HepG2 (cell line): ENCODE measurements at regions not wholly inside any gene's neighbourhood (a gene's known extent, or its start where the extent isn't known, plus 50 kb on each side); places are given as distances from the start of the nearest gene placed in this dataset.

Source experiments
- ATAC-seq: fragments of 200-7000 bp; cut with Tn5 transposase; 3 replicates; pipeline ENCODE4 v1.9.1; 2020; ENCODE audit warnings: mild to moderate bottlenecking, moderate library complexity
- BruUV-seq: library from RNA; stranded (reverse); fragments of 400-500 nt; replicated peaks from 2 replicates; lab custom pipeline; 2021; lab: Mats Ljungman, UMichigan
- CTCF ChIA-PET: fragments of 300-600 bp; formaldehyde crosslinking; extraction: SDS; loops from one replicate; lab custom pipeline; 2021; ENCODE audit warnings: low total read pairs, inconsistent platforms, low intra/inter-chr PET ratio; lab: Yijun Ruan, JAX
- POLR2A ChIA-PET: fragments of 350-600 bp; sonication (Branson Sonifier 250); formaldehyde crosslinking; loops from one replicate; lab custom pipeline; 2020; ENCODE audit warnings: antibody characterized with exemption, inconsistent platforms; lab: Yijun Ruan, JAX
- DNase-seq: peaks from one replicate; pipeline ENCODE4 v3.0.0-alpha.2; 2015; ENCODE audit warnings: low spot score
- FAIRE-seq: peaks from 3 replicates; lab custom pipeline; 2011; peaks lifted over from hg19 to GRCh38; lab: Jason Lieb, UNC
- H2AFZ ChIP-seq: one replicate; pipeline ENCODE4 v1.6.1; 2011; ENCODE audit warnings: low read length, inconsistent platforms
- H3K27ac ChIP-seq: fragments of 300-600 bp; 3 replicates; pipeline ENCODE4 v1.8.0; 2011; ENCODE audit warnings: mixed run types, mild to moderate bottlenecking, mixed read lengths, low read length, inconsistent platforms; ENCODE audit not compliant: insufficient read depth; ENCODE audit errors: extremely low read length
- H3K27me3 ChIP-seq, 2 experiments: fragments of 200-600 bp in 1 of 2; 2 replicates in 1 of 2; 3 replicates in 1 of 2; pipeline versions ENCODE4 v1.6.0 to v1.8.0; 2011; ENCODE audit warnings: low read length in 2 of 2, mild to moderate bottlenecking in 2 of 2, moderate library complexity in 2 of 2, inconsistent platforms in 1 of 2; ENCODE audit not compliant: insufficient read depth in 2 of 2, control insufficient read depth in 1 of 2
- H3K36me3 ChIP-seq, 2 experiments: fragments of 200-600 bp in 1 of 2; replicated peaks in 1 of 2; 2 replicates in 1 of 2; 3 replicates in 1 of 2; pipeline versions ENCODE4 v1.5.1 to v1.8.0; 2011; ENCODE audit warnings: low read length in 2 of 2, inconsistent platforms in 1 of 2; ENCODE audit not compliant: insufficient read depth in 2 of 2, control insufficient read depth in 1 of 2
- H3K4me1 ChIP-seq: 2 replicates; pipeline ENCODE4 v1.5.1; 2012; ENCODE audit warnings: low read length, inconsistent platforms; ENCODE audit not compliant: insufficient read depth
- H3K4me2 ChIP-seq: 2 replicates; pipeline ENCODE4 v1.6.0; 2011; ENCODE audit warnings: low read depth, low read length, inconsistent platforms
- H3K4me3 ChIP-seq, 3 experiments: fragments of 200-600 bp in 1 of 3; sonication (generic), shearing (Covaris generic) in 1 of 3; replicated peaks in 1 of 3; 2 replicates each; pipeline ENCODE4 v1.5.1; 2011 to 2016; ENCODE audit warnings: low read length in 3 of 3, inconsistent platforms in 2 of 3, low read depth in 2 of 3, mild to moderate bottlenecking in 2 of 3, control low read depth in 1 of 3, mixed read lengths in 1 of 3; ENCODE audit not compliant: insufficient read depth in 1 of 3
- H3K79me2 ChIP-seq: one replicate; pipeline ENCODE4 v1.6.1; 2011; ENCODE audit warnings: low read length, inconsistent platforms; ENCODE audit not compliant: insufficient read depth
- H3K9ac ChIP-seq: 2 replicates; pipeline ENCODE4 v1.6.0; 2011; ENCODE audit warnings: mild to moderate bottlenecking, low read depth, low read length, inconsistent platforms; ENCODE audit not compliant: insufficient read depth
- H3K9me3 ChIP-seq: 2 replicates; pipeline ENCODE4 v1.5.1; 2012; ENCODE audit warnings: mild to moderate bottlenecking, low read length
- H4K20me1 ChIP-seq: 2 replicates; pipeline ENCODE4 v1.6.0; 2011; ENCODE audit warnings: inconsistent platforms, mild to moderate bottlenecking, low read length, moderate library complexity; ENCODE audit not compliant: insufficient read depth
- AKAP8 ChIP-seq: sonication (generic); formaldehyde crosslinking; IDR thresholded peaks from 2 replicates; pipeline ENCODE4 v1.5.1; 2020; ENCODE audit warnings: mild to moderate bottlenecking, missing genetic modification reagents
- NPAS2 ChIP-seq: sonication (generic); formaldehyde crosslinking; IDR thresholded peaks from 2 replicates; pipeline ENCODE4 v1.8.0; 2022; ENCODE audit warnings: mild to moderate bottlenecking, missing genetic modification reagents, borderline replicate concordance
- NR2F6 ChIP-seq, 2 experiments: IDR thresholded peaks; 2 replicates each; pipeline ENCODE4 v1.6.1; 2016; ENCODE audit warnings: antibody characterized with exemption in 1 of 2, mild to moderate bottlenecking in 1 of 2
- RFXANK ChIP-seq: IDR thresholded peaks from 2 replicates; pipeline ENCODE4 v1.6.1; 2016
- SRSF4 ChIP-seq: fragments of 200-400 bp; formaldehyde crosslinking; IDR thresholded peaks from one replicate; pipeline ENCODE4 v1.6.1; 2018; ENCODE audit warnings: mild to moderate bottlenecking, low read depth, low read length, moderate library complexity; ENCODE audit not compliant: poor library complexity, severe bottlenecking
- ZC3H4 ChIP-seq: sonication (generic); formaldehyde crosslinking; IDR thresholded peaks from 2 replicates; pipeline ENCODE4 v1.4.0; 2020; ENCODE audit warnings: missing genetic modification reagents, borderline replicate concordance
- ZMYM2 ChIP-seq: sonication (generic); formaldehyde crosslinking; IDR thresholded peaks from 2 replicates; pipeline ENCODE4 v1.8.0; 2022; ENCODE audit warnings: mild to moderate bottlenecking, missing genetic modification reagents
- WGBS: methylation state at CpG from one replicate; pipeline ENCODE4 v1.1.6; 2017; ENCODE audit warnings: low lambda C conversion rate; 5-methylcytosine and 5-hydroxymethylcytosine counted together
- in situ Hi-C: cut with HindIII; loops from 2 replicates; pipeline ENCODE4 v1.10.0; 2017; ENCODE audit warnings: low pct_unique_long_range_greater_than_20kb; ENCODE audit not compliant: extremely low pct_ligation_motif_present
- intact Hi-C: fragments of 100-400 bp; cut with micrococcal nuclease; formaldehyde crosslinking; loops from one replicate; pipeline ENCODE4 v1.10.0; 2022; ENCODE audit not compliant: unreplicated experiment
- TF ChIP-seq, protein P1 (sequence below): sonication (generic); formaldehyde crosslinking; IDR thresholded peaks from 2 replicates; pipeline ENCODE4 v1.4.0; 2020; ENCODE audit warnings: missing genetic modification reagents; ENCODE audit errors: not compliant biosample characterization
- TF ChIP-seq, protein P2 (sequence below), 2 experiments: fragments of 450-650 bp in 1 of 2; sonication (generic) in 1 of 2; formaldehyde crosslinking; IDR thresholded peaks; 2 replicates each; pipeline versions ENCODE4 v1.5.0 to v1.8.0; 2020 to 2022; ENCODE audit warnings: mild to moderate bottlenecking in 1 of 2, missing genetic modification reagents in 1 of 2
- TF ChIP-seq, protein P3 (sequence below): sonication (generic); formaldehyde crosslinking; IDR thresholded peaks from 2 replicates; pipeline ENCODE4 v1.5.0; 2020; ENCODE audit warnings: missing genetic modification reagents
- TF ChIP-seq, protein P4 (sequence below): sonication (generic); formaldehyde crosslinking; IDR thresholded peaks from 2 replicates; pipeline ENCODE4 v1.4.0; 2020; ENCODE audit warnings: missing genetic modification reagents, mild to moderate bottlenecking, borderline replicate concordance

DNA sequence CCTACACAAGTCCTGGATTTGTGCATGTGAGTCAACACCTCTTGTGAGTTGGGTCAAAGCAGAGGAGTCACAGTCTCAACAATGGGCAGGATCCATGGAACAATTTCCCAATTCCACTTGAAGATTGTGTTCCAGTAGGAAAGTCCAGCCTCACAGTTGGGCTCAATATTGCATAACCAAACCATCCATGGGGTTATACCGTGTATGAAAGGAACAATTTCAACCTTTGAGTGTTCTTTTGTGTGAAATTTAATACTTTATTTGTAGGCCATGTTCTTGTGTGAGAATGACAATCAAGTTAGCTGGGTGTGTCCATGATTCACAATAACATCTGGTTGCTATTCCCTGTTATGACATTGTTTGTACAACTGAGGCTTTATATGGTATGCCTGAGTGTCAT is 1182.9 kb upstream of the AMELY start:
- no peaks in the 10 kb centered on the region; the same call in 1 of the 2 replicates for H3K9me3 ChIP-seq
- H2AFZ ChIP-seq: no peak overlapping the region
- H3K4me2 ChIP-seq: no peak overlapping the region
- intact Hi-C loops (no loop called here), in situ Hi-C loops (no loop called here)
- DNase-seq (no peak), FAIRE-seq (no peak), ATAC-seq (no peak)
- no peaks in the 10 kb centered on the region for H3K36me3 ChIP-seq
- no peaks in the 10 kb centered on the region for H4K20me1 ChIP-seq
- H3K4me3 ChIP-seq: no peak overlapping the region
- H3K79me2 ChIP-seq: no peaks in the 10 kb centered on the region
- no TSS peak for BruUV-seq
- ChIA-PET POLR2A (no interaction called here), CTCF (no interaction called here)
- no peak overlapping the region for H3K27ac ChIP-seq
- H3K27me3 ChIP-seq: no peaks in the 10 kb centered on the region
- WGBS: 0% methylated on average over 1 of the region's 1 CpG
- no peak overlapping the region for H3K9ac ChIP-seq
- no peaks in the 10 kb centered on the region for H3K4me1 ChIP-seq
- TF ChIP-seq, protein P1, sequence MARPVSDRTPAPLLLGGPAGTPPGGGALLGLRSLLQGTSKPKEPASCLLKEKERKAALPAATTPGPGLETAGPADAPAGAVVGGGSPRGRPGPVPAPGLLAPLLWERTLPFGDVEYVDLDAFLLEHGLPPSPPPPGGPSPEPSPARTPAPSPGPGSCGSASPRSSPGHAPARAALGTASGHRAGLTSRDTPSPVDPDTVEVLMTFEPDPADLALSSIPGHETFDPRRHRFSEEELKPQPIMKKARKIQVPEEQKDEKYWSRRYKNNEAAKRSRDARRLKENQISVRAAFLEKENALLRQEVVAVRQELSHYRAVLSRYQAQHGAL (CRISPR knock-in tag): no peak
- no peak for TF ChIP-seq ZMYM2
- TF ChIP-seq, all 625 proteins: peak for 0

DNA sequence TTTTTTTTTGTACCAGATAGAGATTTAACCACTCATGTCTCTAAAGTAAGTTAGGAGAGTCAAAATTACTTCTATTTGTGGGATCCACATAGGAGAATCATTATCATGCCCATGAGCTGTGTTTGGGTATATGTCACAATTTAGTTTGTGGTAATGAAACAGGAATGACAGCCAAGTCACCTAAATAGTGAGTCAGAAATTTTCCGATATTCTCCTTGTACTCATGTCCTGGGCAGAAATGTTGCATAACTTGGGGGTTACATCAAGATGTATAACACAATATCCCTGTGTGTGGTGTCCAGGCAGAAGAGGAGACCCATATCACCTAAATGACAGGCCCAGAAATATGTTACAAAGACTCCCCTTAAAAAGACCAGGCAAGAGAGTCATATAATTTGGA is 1181.4 kb upstream of the AMELY start:
- no peaks in the 10 kb centered on the region for H3K4me1 ChIP-seq
- FAIRE-seq: no peak
- no TSS peak for BruUV-seq
- in situ Hi-C loops (no loop called here), intact Hi-C loops (no loop called here)
- no peaks in the 10 kb centered on the region for H4K20me1 ChIP-seq
- H3K4me3 ChIP-seq: no peak overlapping the region
- H3K27me3 ChIP-seq: no peaks in the 10 kb centered on the region
- CTCF ChIA-PET: no interaction called here
- H3K36me3 ChIP-seq: no peaks in the 10 kb centered on the region
- ATAC-seq: no peak
- POLR2A ChIA-PET: no interaction called here
- H3K4me2 ChIP-seq: no peak overlapping the region
- H3K27ac ChIP-seq: no peak overlapping the region
- no peak for DNase-seq
- no peaks in the 10 kb centered on the region for H3K79me2 ChIP-seq
- no peak overlapping the region for H2AFZ ChIP-seq
- H3K9me3 ChIP-seq: no peaks in the 10 kb centered on the region; the same call in 1 of the 2 replicates
- whole genome bisulfite sequencing: 0% methylated on average over 1 of the region's 1 CpG
- no peak overlapping the region for H3K9ac ChIP-seq
- TF ChIP-seq, protein P2, sequence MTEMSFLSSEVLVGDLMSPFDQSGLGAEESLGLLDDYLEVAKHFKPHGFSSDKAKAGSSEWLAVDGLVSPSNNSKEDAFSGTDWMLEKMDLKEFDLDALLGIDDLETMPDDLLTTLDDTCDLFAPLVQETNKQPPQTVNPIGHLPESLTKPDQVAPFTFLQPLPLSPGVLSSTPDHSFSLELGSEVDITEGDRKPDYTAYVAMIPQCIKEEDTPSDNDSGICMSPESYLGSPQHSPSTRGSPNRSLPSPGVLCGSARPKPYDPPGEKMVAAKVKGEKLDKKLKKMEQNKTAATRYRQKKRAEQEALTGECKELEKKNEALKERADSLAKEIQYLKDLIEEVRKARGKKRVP (CRISPR knock-in tag; IDR thresholded peaks at IDR 0.05): no peak
- TF ChIP-seq NR2F6 (IDR thresholded peaks at IDR 0.05): no peak
- no peak for TF ChIP-seq NR2F6 (CRISPR knock-in tag; IDR thresholded peaks at IDR 0.05)
- no peak for TF ChIP-seq AKAP8 (CRISPR knock-in tag)
- no peak for TF ChIP-seq RFXANK (CRISPR knock-in tag)
- TF ChIP-seq, protein P3, sequence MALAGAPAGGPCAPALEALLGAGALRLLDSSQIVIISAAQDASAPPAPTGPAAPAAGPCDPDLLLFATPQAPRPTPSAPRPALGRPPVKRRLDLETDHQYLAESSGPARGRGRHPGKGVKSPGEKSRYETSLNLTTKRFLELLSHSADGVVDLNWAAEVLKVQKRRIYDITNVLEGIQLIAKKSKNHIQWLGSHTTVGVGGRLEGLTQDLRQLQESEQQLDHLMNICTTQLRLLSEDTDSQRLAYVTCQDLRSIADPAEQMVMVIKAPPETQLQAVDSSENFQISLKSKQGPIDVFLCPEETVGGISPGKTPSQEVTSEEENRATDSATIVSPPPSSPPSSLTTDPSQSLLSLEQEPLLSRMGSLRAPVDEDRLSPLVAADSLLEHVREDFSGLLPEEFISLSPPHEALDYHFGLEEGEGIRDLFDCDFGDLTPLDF (CRISPR knock-in tag): no peak
- no peak for TF ChIP-seq ZC3H4 (CRISPR knock-in tag)
- TF ChIP-seq SRSF4: no peak
- TF ChIP-seq, protein P4, sequence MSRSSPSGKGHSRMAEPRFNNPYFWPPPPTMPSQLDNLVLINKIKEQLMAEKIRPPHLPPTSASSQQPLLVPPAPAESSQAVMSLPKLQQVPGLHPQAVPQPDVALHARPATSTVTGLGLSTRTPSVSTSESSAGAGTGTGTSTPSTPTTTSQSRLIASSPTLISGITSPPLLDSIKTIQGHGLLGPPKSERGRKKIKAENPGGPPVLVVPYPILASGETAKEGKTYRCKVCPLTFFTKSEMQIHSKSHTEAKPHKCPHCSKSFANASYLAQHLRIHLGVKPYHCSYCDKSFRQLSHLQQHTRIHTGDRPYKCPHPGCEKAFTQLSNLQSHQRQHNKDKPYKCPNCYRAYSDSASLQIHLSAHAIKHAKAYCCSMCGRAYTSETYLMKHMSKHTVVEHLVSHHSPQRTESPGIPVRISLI (CRISPR knock-in tag): no peak
- no peak for TF ChIP-seq NPAS2 (CRISPR knock-in tag)
